Stimulated activated naive B cell treated with anti-CD40 and anti-IgM and Interleukin-4, amounts not matched to agents 10 μg/mL and 1 μg/mL and 100 μg/mL, for 72 hours (primary cell): ENCODE measurements at regions not wholly inside any gene's neighbourhood (a gene's known extent, or its start where the extent isn't known, plus 50 kb on each side); places are given as distances from the start of the nearest gene placed in this dataset.

ENCODE experiments used
- ATAC-seq, 2 donors: fragments of 150-1000 bp; cut with Tn5 transposase; replicated peaks; 2 replicates each; pipeline ENCODE4 v1.10.0; 2021; ENCODE audit warnings: moderate library complexity in 1 of 2
- DNase-seq: peaks from one replicate; pipeline ENCODE4 v3.0.0; 2021
- H3K27ac Mint-ChIP-seq: one replicate; pipeline ENCODE4 v1.8.0; 2022; ENCODE audit warnings: mild to moderate bottlenecking, mixed read lengths
- H3K27me3 Mint-ChIP-seq, 2 donors: one replicate each; pipeline ENCODE4 v1.8.0; 2022; ENCODE audit warnings: mixed read lengths in 2 of 2
- H3K36me3 Mint-ChIP-seq, 2 donors: one replicate each; pipeline ENCODE4 v1.8.0; 2022; ENCODE audit warnings: mixed read lengths in 2 of 2, mild to moderate bottlenecking in 1 of 2
- H3K4me1 Mint-ChIP-seq, 2 donors: one replicate each; pipeline ENCODE4 v1.8.0; 2022; ENCODE audit warnings: mixed read lengths in 2 of 2, mild to moderate bottlenecking in 1 of 2
- H3K4me3 Mint-ChIP-seq, 2 donors: one replicate each; pipeline ENCODE4 v1.8.0; 2022; ENCODE audit warnings: mild to moderate bottlenecking in 2 of 2, mixed read lengths in 2 of 2, moderate library complexity in 1 of 2
- H3K9me3 Mint-ChIP-seq, 2 donors: one replicate each; pipeline ENCODE4 v1.8.0; 2022; ENCODE audit warnings: mixed read lengths in 2 of 2, mild to moderate bottlenecking in 1 of 2

DNA sequence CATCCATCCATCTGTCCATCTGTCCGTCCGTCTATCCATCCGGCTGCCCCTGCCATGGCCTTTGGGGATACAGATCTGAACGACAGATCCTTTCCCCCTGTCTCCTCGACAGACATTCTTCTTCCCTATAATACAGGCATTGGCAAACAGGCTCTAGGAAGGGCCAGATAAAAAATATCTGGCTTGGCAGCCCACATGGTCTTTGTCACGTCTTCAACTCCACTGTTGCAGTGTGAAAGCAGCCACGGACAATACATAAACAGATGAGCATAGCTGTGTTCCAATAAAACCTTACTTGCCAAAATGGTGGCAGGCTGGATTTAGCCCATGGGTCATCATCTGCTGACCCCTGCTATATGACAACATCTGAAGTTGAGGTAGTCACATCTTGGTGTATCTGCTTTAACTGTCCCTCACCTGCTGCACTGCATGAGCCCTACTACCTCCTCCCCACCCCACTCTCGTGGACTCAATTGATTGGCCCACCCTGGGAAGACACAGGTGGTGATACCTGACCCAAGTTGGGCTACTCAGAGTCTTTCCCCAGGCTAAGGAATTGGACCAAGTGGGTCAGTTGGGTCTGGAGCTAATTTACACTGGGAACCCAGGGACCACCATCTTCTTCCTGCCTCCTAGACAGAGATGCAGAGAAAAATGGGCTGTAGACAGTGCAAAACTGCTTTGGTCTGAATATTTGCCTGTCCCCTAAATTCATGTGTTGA lies 128.4 kb upstream of the SMAD3 start:
- Mint-ChIP-seq H3K9me3 (peaks cover 8 to 19% of the 10 kb centered on the region in 2 donors), H3K27me3 (peaks cover 20 to 29% of the 10 kb centered on the region in 2 donors), H3K27ac (no peak overlapping the region), H3K4me3 (no peak overlapping the region), H3K36me3 (peaks cover 11 to 14% of the 10 kb centered on the region in 2 donors), H3K4me1 (peaks cover 19 to 32% of the 10 kb centered on the region in 2 donors)
- no peak for DNase-seq
- ATAC-seq = no peak

DNA sequence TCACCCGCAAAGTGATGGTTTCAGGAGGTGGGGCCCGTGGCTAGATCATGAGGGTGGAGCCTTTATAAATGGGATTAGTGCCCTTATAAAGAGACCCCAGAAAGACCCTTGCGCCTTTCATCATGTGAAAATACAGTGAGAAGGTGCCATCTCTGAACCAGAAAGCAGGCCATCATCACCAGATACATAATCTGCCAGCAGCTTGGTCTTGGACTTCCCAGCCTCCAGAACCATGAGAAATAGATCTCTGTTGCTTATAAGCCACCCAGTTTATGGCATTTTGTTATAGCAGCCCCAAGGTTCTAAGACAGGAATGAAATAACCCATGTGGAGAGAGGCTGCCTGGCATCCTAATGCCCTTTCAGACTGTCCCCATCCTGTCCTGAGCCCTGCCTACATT lies 127.8 kb upstream of the SMAD3 start:
- Mint-ChIP-seq H3K4me1 (peaks cover 19 to 33% of the 10 kb centered on the region in 2 donors), H3K4me3 (no peak overlapping the region), H3K27me3 (peaks cover 19 to 27% of the 10 kb centered on the region in 2 donors), H3K9me3 (peaks cover 7 to 17% of the 10 kb centered on the region in 2 donors), H3K27ac (no peak overlapping the region), H3K36me3 (peaks cover 11 to 14% of the 10 kb centered on the region in 2 donors)
- DNase-seq (no peak), ATAC-seq (no peak)

DNA sequence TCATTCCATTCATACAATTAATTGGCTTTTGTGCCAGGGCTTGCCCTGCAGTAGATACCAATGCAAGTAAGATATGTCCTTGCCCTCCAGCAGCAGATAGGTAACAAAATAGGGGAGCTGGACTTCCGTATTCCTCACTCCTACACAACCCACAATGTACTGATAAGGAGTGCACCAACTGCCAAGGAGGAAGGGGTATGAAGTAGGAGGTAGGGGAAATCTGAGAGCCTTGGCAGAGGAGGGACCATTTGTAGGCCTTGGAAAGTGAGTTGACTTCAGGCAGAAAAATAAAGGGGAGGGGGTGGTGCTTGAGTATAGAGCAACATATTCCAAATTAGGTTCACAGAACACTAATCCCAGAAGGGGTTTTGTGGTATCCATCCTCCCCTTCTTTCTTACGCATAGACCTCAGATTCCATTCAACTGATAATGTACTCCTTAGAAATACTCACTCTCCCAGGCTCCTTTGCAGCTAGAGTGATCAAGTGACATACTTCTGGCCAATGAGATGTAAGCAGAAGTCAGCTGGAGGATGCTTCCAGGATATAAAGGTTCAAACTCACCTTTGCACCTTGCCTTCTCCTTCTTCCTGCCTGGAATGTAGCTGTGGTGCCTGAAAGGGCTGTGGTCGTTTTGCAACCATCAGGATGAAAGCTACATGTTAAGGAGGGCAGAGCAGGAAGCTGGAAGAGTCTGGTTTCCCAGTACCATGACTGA lies 127.1 kb upstream of the SMAD3 start:
- Mint-ChIP-seq H3K4me1 (peaks cover 19 to 37% of the 10 kb centered on the region in 2 donors), H3K36me3 (peaks cover 11 to 14% of the 10 kb centered on the region in 2 donors), H3K4me3 (no peak overlapping the region), H3K27ac (no peak overlapping the region), H3K9me3 (peaks cover 0 to 13% of the 10 kb centered on the region in 2 donors), H3K27me3 (peaks cover 13 to 23% of the 10 kb centered on the region in 2 donors)
- ATAC-seq = no peak
- no peak for DNase-seq

DNA sequence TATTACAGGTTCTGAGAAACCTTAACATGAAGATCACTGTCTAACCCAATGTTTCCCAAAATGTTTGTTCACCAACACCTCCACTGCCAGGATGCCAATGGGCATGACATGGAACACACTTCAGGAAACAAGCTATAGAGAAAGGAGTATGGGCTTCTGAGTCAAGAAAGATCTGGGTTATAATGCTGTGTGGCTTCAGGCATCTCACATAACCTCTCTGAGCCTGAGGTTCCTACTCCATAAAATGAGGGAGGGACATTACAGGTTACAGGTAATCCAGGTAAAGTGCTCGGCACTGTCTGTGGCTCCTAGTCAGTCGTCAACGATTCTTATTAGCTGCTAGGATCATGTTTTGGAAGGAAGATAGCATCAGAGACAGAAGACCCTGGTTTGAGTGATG lies 126.4 kb upstream of the SMAD3 start:
- peaks cover 0 to 13% of the 10 kb centered on the region in 2 donors for H3K9me3 Mint-ChIP-seq
- H3K36me3 Mint-ChIP-seq = peaks cover 11 to 14% of the 10 kb centered on the region in 2 donors
- no peak overlapping the region for H3K27ac Mint-ChIP-seq
- no peak overlapping the region for H3K4me3 Mint-ChIP-seq
- ATAC-seq = no peak
- peaks cover 13 to 23% of the 10 kb centered on the region in 2 donors for H3K27me3 Mint-ChIP-seq
- DNase-seq = no peak
- H3K4me1 Mint-ChIP-seq = peaks cover 23 to 44% of the 10 kb centered on the region in 2 donors

DNA sequence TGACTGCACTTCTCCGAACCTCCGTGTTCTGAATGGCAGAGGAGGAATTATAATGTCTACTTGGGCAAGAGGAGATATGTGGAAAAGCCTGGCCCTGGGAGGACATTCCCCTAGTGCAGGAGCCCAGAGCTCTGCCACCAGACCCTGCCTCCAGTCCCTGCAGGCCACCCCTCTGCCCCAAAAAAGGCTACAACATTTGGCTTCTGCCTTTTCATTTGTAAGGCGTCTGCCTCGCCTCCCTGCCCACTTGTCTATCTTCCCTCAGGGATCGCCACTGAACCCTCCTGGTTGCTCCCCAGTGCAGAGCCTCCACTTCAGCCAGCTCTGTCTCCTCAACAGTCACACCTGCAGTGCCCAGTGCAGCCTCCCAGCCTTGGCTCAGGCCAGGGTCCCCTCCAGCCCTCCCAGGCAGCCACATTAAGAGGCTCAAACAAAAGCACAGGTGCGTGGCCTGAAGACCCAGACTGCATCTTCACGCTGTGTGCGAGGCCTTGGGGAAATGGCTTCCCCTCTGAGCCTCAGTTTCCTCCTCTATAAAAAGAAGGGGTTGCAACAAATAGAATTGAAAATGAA lies 125.9 kb upstream of the SMAD3 start:
- peaks cover 7 to 10% of the 10 kb centered on the region in 2 donors for H3K36me3 Mint-ChIP-seq
- peaks cover 26 to 49% of the 10 kb centered on the region in 2 donors for H3K4me1 Mint-ChIP-seq
- ATAC-seq (no peak), DNase-seq (no peak)
- peaks cover 0 to 10% of the 10 kb centered on the region in 2 donors for H3K9me3 Mint-ChIP-seq
- peaks cover 9 to 19% of the 10 kb centered on the region in 2 donors for H3K27me3 Mint-ChIP-seq
- no peak overlapping the region for H3K4me3 Mint-ChIP-seq
- H3K27ac Mint-ChIP-seq = peak overlapping the region; percentile 79

DNA sequence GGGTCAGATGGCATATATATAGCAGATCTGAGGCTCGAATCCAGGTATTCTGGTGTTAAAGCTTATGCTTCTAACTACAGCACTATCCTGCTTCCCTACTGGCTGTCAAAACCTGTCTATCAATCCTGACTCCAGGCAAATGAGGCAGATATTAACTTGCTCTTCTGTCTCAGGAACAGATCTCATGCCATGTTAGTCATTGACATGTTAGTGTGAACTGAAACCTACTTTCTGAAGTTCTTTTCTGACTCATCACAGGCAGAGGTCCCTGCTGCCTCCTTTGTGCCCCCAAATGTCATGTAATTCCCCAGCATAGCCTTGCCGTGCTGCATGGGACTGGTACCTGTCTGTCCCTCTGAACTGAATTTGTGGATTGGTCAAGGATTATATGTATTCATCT lies 125.0 kb upstream of the SMAD3 start:
- H3K36me3 Mint-ChIP-seq = peaks cover 5 to 9% of the 10 kb centered on the region in 2 donors
- peaks cover 0 to 4% of the 10 kb centered on the region in 2 donors for H3K9me3 Mint-ChIP-seq
- H3K27me3 Mint-ChIP-seq = peaks cover 8 to 13% of the 10 kb centered on the region in 2 donors
- no peak overlapping the region for H3K4me3 Mint-ChIP-seq
- peak; percentile 92 to 93 for ATAC-seq
- DNase-seq = peak; percentile 13
- H3K27ac Mint-ChIP-seq = peak overlapping the region; percentile 33
- H3K4me1 Mint-ChIP-seq = peaks cover 26 to 50% of the 10 kb centered on the region in 2 donors

DNA sequence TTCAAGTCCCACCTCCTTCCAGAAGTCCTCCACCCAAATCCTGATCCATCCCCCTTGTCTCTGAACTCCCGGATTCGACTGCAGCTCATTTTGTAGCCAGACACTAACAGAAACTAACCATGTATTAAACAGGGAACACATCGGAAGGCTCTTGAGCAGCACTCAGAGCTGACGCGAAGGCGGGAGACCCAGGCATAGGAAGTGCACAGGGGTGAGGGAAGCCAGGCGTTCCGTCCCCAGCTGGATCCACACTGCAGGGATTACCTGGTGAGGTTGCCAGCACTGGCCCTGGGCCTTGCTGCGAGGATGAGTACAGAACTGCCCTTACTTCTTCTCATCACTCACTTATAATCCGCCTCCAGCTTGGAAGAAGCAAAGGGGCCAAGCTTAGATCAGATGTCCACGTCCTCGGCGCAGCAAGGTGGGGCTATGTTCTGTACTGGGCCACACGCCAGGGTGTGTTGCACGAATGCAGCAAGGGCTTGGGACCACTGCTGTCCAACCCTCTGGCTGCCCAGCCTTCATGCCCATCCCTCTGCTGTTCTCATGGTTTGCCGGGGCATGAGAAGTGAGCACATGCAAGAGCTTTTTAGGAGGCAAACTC lies 124.2 kb upstream of the SMAD3 start:
- no peak overlapping the region for H3K27ac Mint-ChIP-seq
- H3K27me3 Mint-ChIP-seq = peaks cover 6 to 9% of the 10 kb centered on the region in 2 donors
- ATAC-seq (no peak), DNase-seq (no peak)
- H3K4me1 Mint-ChIP-seq = peaks cover 22 to 43% of the 10 kb centered on the region in 2 donors
- peaks cover 0 to 4% of the 10 kb centered on the region in 2 donors for H3K9me3 Mint-ChIP-seq
- no peak overlapping the region for H3K4me3 Mint-ChIP-seq
- peaks cover 5% of the 10 kb centered on the region in 2 donors for H3K36me3 Mint-ChIP-seq

DNA sequence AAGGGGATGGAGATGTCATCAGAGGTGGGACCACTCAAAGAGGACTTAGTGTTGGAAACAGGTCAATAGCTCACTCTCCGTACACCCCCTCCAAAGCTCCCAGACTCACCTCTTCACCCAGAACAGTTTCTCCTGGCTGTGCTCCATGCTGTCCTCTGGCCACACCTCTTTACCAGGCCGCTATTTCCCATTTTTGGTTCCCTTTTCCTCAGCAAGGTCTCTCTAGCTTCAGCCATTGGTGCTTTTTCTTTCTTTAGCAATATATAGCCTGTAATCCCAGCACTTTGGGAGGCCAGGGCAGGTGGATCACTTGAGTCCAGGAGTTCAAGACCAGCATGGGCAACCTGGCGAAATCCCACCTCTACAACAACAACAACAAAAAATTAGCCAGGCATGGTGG lies 123.6 kb upstream of the SMAD3 start:
- H3K27me3 Mint-ChIP-seq = peaks cover 2 to 7% of the 10 kb centered on the region in 2 donors
- peaks cover 3 to 4% of the 10 kb centered on the region in 2 donors for H3K36me3 Mint-ChIP-seq
- ATAC-seq (no peak), DNase-seq (no peak)
- H3K9me3 Mint-ChIP-seq = peaks cover 0 to 4% of the 10 kb centered on the region in 2 donors
- no peak overlapping the region for H3K4me3 Mint-ChIP-seq
- peaks cover 26 to 48% of the 10 kb centered on the region in 2 donors for H3K4me1 Mint-ChIP-seq
- no peak overlapping the region for H3K27ac Mint-ChIP-seq

DNA sequence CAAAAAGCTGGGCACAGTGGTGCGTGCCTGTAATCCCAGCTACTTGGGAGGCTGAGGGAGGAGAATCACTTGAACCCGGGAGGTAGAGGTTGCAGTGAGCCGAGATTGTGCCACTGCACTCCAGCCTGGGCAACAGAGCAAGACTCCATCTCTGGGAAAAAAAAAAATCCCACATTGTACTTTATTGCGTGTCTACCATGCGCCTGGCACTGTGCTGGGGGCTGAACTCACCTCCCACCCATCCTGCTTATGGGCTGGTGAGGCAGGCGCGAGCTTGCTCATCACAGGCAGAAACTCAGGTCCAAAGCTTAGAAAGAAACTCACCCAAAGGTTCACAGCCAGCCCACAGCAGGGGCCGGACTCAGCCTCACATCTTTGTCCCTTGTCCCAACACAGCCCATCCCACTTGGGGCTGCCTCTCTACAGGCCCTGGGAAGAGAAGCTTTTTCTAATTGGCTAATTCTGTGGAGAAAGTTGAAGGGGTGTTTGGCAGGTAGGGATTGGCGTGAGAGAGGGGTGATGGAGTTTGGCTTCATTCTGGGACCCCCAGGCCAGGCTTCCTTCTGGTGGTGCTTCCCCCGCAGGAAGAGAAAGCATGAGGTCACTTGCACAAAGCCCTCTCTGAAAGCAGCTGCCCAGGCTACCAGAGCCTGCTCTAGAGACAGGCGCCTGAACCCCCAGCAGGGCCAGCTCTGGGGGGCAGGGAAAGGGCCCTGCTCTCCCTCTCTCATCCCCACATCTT lies 122.6 kb upstream of the SMAD3 start:
- Mint-ChIP-seq H3K9me3 (peaks cover 0 to 4% of the 10 kb centered on the region in 2 donors), H3K36me3 (peaks cover 0 to 2% of the 10 kb centered on the region in 2 donors)

DNA sequence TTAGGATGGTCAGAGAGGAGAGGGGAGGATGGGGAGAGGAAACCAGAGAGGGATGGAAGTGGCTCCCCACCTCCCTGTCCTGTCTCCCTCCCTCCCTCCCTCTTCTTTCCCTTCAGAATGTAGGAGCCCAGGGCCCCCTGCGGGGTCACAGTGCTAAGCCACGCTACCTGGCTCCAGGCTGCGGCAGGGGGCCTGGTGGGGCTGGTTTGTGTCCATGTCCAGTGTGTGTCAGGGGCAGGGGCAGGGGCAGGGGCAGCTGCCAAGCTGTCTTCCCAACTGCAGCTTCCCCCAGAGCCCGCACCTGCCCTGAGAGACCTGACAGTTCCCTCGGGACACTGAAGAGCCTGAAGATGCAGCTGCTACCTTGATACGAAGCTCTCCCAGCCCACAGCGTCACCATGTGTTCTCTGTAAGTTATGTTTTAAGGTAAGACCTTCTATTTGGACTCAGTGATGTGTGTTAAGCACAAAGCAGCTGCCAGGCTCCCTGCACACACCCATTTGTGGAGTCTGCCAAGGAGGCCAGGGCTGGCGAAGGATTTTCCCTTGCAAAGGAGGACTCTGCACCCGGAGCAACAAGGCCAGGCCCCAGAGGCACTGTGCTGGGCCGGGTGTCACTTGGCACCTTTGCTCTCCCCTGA lies 121.8 kb upstream of the SMAD3 start:
- DNase-seq (no peak), ATAC-seq (peak in 1 of 2 donors; percentile 27)
- Mint-ChIP-seq H3K9me3 (no peaks in the 10 kb centered on the region), H3K36me3 (no peaks in the 10 kb centered on the region), H3K27ac (no peak overlapping the region), H3K4me1 (peaks cover 38 to 66% of the 10 kb centered on the region in 2 donors), H3K27me3 (peaks cover 0 to 6% of the 10 kb centered on the region in 2 donors), H3K4me3 (no peak overlapping the region)

More for the DNA sequence above, 122.6 kb upstream of the SMAD3 start:
- Mint-ChIP-seq H3K4me1 (peaks cover 33 to 59% of the 10 kb centered on the region in 2 donors), H3K27ac (no peak overlapping the region), H3K27me3 (peaks cover 0 to 6% of the 10 kb centered on the region in 2 donors), H3K4me3 (no peak overlapping the region)
- DNase-seq = no peak
- ATAC-seq = no peak

DNA sequence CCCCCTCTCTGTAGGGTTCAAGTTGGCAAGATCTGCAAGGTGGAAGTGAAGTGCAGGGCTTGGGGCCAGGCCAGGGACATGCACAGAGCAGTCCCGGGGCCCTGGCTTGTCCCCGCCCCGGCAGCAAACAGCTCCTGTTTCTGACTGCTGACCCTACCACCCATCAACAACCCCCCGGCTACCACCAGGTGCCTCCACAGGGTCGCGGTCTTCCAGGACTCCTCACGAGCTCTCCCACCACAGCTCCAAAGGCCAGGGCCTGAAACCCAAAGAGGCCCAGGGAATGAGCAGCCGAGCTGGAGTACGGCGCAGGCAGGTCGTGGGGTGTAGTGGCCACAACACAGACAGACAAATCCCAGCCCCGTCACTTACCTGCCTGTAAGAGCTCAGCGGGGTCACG lies 121.3 kb upstream of the SMAD3 start:
- peaks cover 38 to 68% of the 10 kb centered on the region in 2 donors for H3K4me1 Mint-ChIP-seq
- H3K36me3 Mint-ChIP-seq = no peaks in the 10 kb centered on the region
- ATAC-seq = no peak
- peaks cover 0 to 6% of the 10 kb centered on the region in 2 donors for H3K27me3 Mint-ChIP-seq
- H3K4me3 Mint-ChIP-seq = no peak overlapping the region
- H3K27ac Mint-ChIP-seq = no peak overlapping the region
- H3K9me3 Mint-ChIP-seq = no peaks in the 10 kb centered on the region
- no peak for DNase-seq

DNA sequence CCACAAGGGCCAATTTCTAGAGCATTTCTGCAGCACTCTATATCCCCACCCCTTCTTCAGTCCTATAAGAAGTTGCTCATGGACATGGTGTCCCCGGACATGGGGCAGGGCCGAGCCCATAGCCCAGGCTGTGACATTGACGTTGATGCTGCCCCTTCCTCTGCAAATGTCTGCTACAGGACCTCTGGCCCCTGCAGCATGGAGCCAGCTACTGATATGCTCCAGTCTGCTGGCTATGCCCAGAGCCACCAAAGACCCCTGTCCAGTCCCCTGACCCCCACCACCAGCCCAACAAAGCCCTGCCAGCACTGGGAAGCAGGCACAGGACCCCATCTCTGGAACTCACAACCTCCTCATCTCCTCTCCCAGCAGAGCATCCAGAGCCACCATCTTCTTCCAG lies 120.1 kb upstream of the SMAD3 start:
- Mint-ChIP-seq H3K27me3 (peaks cover 0 to 6% of the 10 kb centered on the region in 2 donors), H3K4me1 (peaks cover 33 to 61% of the 10 kb centered on the region in 2 donors), H3K36me3 (peaks cover 0 to 2% of the 10 kb centered on the region in 2 donors), H3K9me3 (no peaks in the 10 kb centered on the region), H3K27ac (no peak overlapping the region), H3K4me3 (no peak overlapping the region)
- ATAC-seq (no peak), DNase-seq (no peak)

DNA sequence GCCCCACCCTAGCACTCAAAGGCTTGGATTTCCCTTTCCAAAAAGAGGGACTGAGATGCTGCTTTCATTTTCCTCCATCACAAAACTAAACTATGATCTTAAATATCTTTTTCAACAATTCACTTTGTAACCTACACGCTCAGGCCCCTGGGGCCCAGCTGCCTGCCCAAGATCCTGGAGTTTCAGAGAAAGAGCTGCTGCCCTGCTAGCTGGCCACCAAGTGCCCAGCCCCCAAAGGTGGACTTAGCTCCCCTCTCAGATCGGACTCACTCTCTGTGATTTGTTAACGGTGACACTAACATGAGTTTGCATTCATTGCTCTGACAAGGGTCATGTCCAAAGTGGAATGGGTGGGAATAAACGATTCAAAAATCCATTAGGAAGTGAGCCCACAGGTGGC lies 119.6 kb upstream of the SMAD3 start:
- H3K9me3 Mint-ChIP-seq = no peaks in the 10 kb centered on the region
- ATAC-seq = no peak
- H3K4me3 Mint-ChIP-seq = no peak overlapping the region
- H3K27ac Mint-ChIP-seq = no peak overlapping the region
- DNase-seq = no peak
- H3K36me3 Mint-ChIP-seq = peaks cover 0 to 3% of the 10 kb centered on the region in 2 donors
- H3K4me1 Mint-ChIP-seq = peaks cover 29 to 56% of the 10 kb centered on the region in 2 donors
- peaks cover 0 to 6% of the 10 kb centered on the region in 2 donors for H3K27me3 Mint-ChIP-seq
